Neural progenitor cell (in vitro differentiated cells): ENCODE measurements at regions not wholly inside any gene's neighbourhood (a gene's known extent, or its start where the extent isn't known, plus 50 kb on each side); places are given as distances from the start of the nearest gene placed in this dataset.

Source experiments
- DNase-seq: peaks from one replicate; pipeline ENCODE4 v3.0.0-alpha.2; 2016; ENCODE audit warnings: low spot score
- H2AFZ ChIP-seq: fragments of 200-600 bp; sonication (generic); replicated peaks from 2 replicates; pipeline ENCODE4 v1.6.1; 2016; ENCODE audit warnings: antibody characterized with exemption
- H3F3A ChIP-seq: fragments of 200-600 bp; sonication (generic); 2 replicates; pipeline ENCODE4 v1.6.1; 2016; ENCODE audit warnings: antibody characterized with exemption, low read depth
- H3K27ac ChIP-seq: fragments of 200-600 bp; sonication (generic); 2 replicates; pipeline ENCODE4 v1.5.1; 2016; ENCODE audit warnings: mild to moderate bottlenecking
- H3K27me3 ChIP-seq: fragments of 200-600 bp; sonication (generic); 2 replicates; pipeline ENCODE4 v1.6.1; 2016; ENCODE audit warnings: mild to moderate bottlenecking, moderate library complexity
- H3K36me3 ChIP-seq: fragments of 200-600 bp; sonication (generic); 2 replicates; pipeline ENCODE4 v1.5.1; 2016
- H3K4me1 ChIP-seq: fragments of 200-600 bp; sonication (generic); 2 replicates; pipeline ENCODE4 v1.6.1; 2016; ENCODE audit warnings: mixed run types
- H3K4me2 ChIP-seq: fragments of 200-600 bp; sonication (generic); 2 replicates; pipeline ENCODE4 v1.6.1; 2016
- H3K4me3 ChIP-seq: fragments of 200-600 bp; sonication (generic); 2 replicates; pipeline ENCODE4 v1.5.1; 2016
- H3K79me2 ChIP-seq: fragments of 200-600 bp; sonication (generic); 2 replicates; pipeline ENCODE4 v1.6.1; 2016; ENCODE audit warnings: low read depth
- H3K9ac ChIP-seq: fragments of 200-600 bp; sonication (generic); 2 replicates; pipeline ENCODE4 v1.6.1; 2016
- H3K9me3 ChIP-seq: fragments of 200-600 bp; sonication (generic); 2 replicates; pipeline ENCODE4 v1.5.1; 2016; ENCODE audit warnings: low read depth
- H4K20me1 ChIP-seq: fragments of 200-600 bp; sonication (generic); 2 replicates; pipeline ENCODE4 v1.6.1; 2016; ENCODE audit warnings: low read depth
- H3K27ac Mint-ChIP-seq: 3 replicates; pipeline ENCODE4 v1.8.0; 2021; ENCODE audit warnings: mixed read lengths
- H3K27me3 Mint-ChIP-seq: 2 replicates; pipeline ENCODE4 v1.8.0; 2022; ENCODE audit warnings: low read depth, mild to moderate bottlenecking, inconsistent platforms, moderate library complexity, mixed read lengths; ENCODE audit not compliant: insufficient read depth
- H3K36me3 Mint-ChIP-seq: 3 replicates; pipeline ENCODE4 v1.8.0; 2021; ENCODE audit warnings: mixed read lengths
- H3K4me1 Mint-ChIP-seq: 3 replicates; pipeline ENCODE4 v1.8.0; 2021; ENCODE audit warnings: mixed read lengths
- H3K4me3 Mint-ChIP-seq: 3 replicates; pipeline ENCODE4 v1.8.0; 2021; ENCODE audit warnings: mild to moderate bottlenecking, moderate library complexity, mixed read lengths
- H3K9me3 Mint-ChIP-seq: 3 replicates; pipeline ENCODE4 v1.8.0; 2020; ENCODE audit warnings: mixed read lengths
- CTCF ChIP-seq: fragments of 200-600 bp; sonication (generic); IDR thresholded peaks from 2 replicates; pipeline ENCODE4 v1.5.1; 2017; ENCODE audit warnings: antibody characterized with exemption, mild to moderate bottlenecking
- EZH2 ChIP-seq: fragments of 200-600 bp; sonication (generic); IDR thresholded peaks from 2 replicates; pipeline ENCODE4 v1.6.1; 2017; ENCODE audit warnings: antibody characterized with exemption, mild to moderate bottlenecking, moderate library complexity
- EZH2phosphoT487 ChIP-seq: fragments of 200-600 bp; sonication (generic); IDR thresholded peaks from 2 replicates; pipeline ENCODE4 v1.6.1; 2017; ENCODE audit warnings: antibody characterized with exemption

- H3K36me3 ChIP-seq: peaks cover under 1% of the 10 kb centered on the region
- no peaks in the 10 kb centered on the region for H3F3A ChIP-seq
- no peaks in the 10 kb centered on the region for H3K27me3 ChIP-seq
- H3K4me1 Mint-ChIP-seq: peaks cover 5% of the 10 kb centered on the region
- TF ChIP-seq CTCF: no peak
- TF ChIP-seq EZH2: no peak
- no peak for TF ChIP-seq EZH2phosphoT487
- H3K4me2 ChIP-seq: no peak overlapping the region
- no peak for DNase-seq
- no peaks in the 10 kb centered on the region for H4K20me1 ChIP-seq
- H3K27ac ChIP-seq: no peak overlapping the region
- H3K79me2 ChIP-seq: no peaks in the 10 kb centered on the region
- H3K36me3 Mint-ChIP-seq: no peaks in the 10 kb centered on the region
- no peaks in the 10 kb centered on the region for H3K9me3 Mint-ChIP-seq
- H3K27ac Mint-ChIP-seq: no peak overlapping the region
- H3K27me3 Mint-ChIP-seq: no peaks in the 10 kb centered on the region
- no peak overlapping the region for H3K4me3 ChIP-seq
- peaks cover 6% of the 10 kb centered on the region for H3K4me1 ChIP-seq
- H2AFZ ChIP-seq: no peak overlapping the region
- H3K9me3 ChIP-seq: no peaks in the 10 kb centered on the region
- no peak overlapping the region for H3K9ac ChIP-seq
- no peak overlapping the region for H3K4me3 Mint-ChIP-seq
Observed at GRCh38 chr5:128684961-128685360, 146.9 kb upstream of the FBN2 start.

GRCh38 chr5:128687930-128688329 lies 149.9 kb upstream of the FBN2 start:
- Mint-ChIP-seq H3K27me3 (no peaks in the 10 kb centered on the region), H3K4me3 (no peak overlapping the region), H3K9me3 (no peaks in the 10 kb centered on the region), H3K27ac (no peak overlapping the region), H3K4me1 (no peaks in the 10 kb centered on the region), H3K36me3 (no peaks in the 10 kb centered on the region)
- Histone ChIP-seq H3K9ac (no peak overlapping the region), H3K4me1 (no peaks in the 10 kb centered on the region), H2AFZ (no peak overlapping the region), H3F3A (no peaks in the 10 kb centered on the region), H4K20me1 (no peaks in the 10 kb centered on the region), H3K27ac (no peak overlapping the region), H3K4me3 (no peak overlapping the region), H3K79me2 (no peaks in the 10 kb centered on the region), H3K27me3 (no peaks in the 10 kb centered on the region), H3K9me3 (no peaks in the 10 kb centered on the region), H3K4me2 (no peak overlapping the region), H3K36me3 (peaks cover 6% of the 10 kb centered on the region)
- no peak for DNase-seq
- TF ChIP-seq CTCF (no peak), EZH2phosphoT487 (no peak), EZH2 (no peak)

- Histone ChIP-seq H2AFZ (no peak overlapping the region), H3F3A (no peaks in the 10 kb centered on the region), H3K9ac (no peak overlapping the region), H3K79me2 (no peaks in the 10 kb centered on the region), H3K27ac (no peak overlapping the region), H3K27me3 (no peaks in the 10 kb centered on the region), H4K20me1 (no peaks in the 10 kb centered on the region), H3K36me3 (peaks cover 6% of the 10 kb centered on the region), H3K4me1 (peaks cover 2% of the 10 kb centered on the region), H3K9me3 (no peaks in the 10 kb centered on the region), H3K4me3 (no peak overlapping the region), H3K4me2 (no peak overlapping the region)
- Mint-ChIP-seq H3K27me3 (no peaks in the 10 kb centered on the region), H3K36me3 (no peaks in the 10 kb centered on the region), H3K9me3 (no peaks in the 10 kb centered on the region), H3K4me3 (no peak overlapping the region), H3K4me1 (no peaks in the 10 kb centered on the region), H3K27ac (no peak overlapping the region)
- TF ChIP-seq EZH2phosphoT487 (no peak), EZH2 (no peak), CTCF (no peak)
- no peak for DNase-seq
Observed at GRCh38 chr5:128693764-128694163, 155.7 kb upstream of the FBN2 start.
